GM19455 (cell line): ENCODE measurements at regions not wholly inside any gene's neighbourhood (a gene's known extent, or its start where the extent isn't known, plus 50 kb on each side); places are given as distances from the start of the nearest gene placed in this dataset.
"Not testable (repeated sequence)": the region's sequence is repeated elsewhere in the genome, so short reads cannot be mapped to it uniquely, and the experiment has no call there.

ENCODE experiments used
- ATAC-seq: cut with Tn5 transposase; IDR thresholded peaks from one replicate; pipeline ENCODE4 v1.9.1; 2021; ENCODE audit not compliant: unreplicated experiment

- ATAC-seq = no peak
Measured at GRCh38 chr3:158882445-158882844, 80.6 kb downstream of the MFSD1 start.

GRCh38 chr3:158896729-158897128, 94.9 kb downstream of the MFSD1 start:
- no peak for ATAC-seq

- ATAC-seq = no peak
Measured at GRCh38 chr3:158906749-158907148, 104.9 kb downstream of the MFSD1 start.

GRCh38 chr3:158908187-158908734, 106.4 kb downstream of the MFSD1 start:
- no peak for ATAC-seq

GRCh38 chr3:158909870-158910269, 108.0 kb downstream of the MFSD1 start:
- ATAC-seq = no peak

- ATAC-seq = no peak
Measured at GRCh38 chr3:158911586-158911985, 109.7 kb downstream of the MFSD1 start.

- ATAC-seq = no peak
Measured at GRCh38 chr3:158912188-158912587, 110.3 kb downstream of the MFSD1 start.

GRCh38 chr3:158912621-158913020, 110.8 kb downstream of the MFSD1 start:
- no peak for ATAC-seq

- no peak for ATAC-seq
Measured at GRCh38 chr3:158916111-158916510, 114.3 kb downstream of the MFSD1 start.

- ATAC-seq = peak; percentile 66
Measured at GRCh38 chr3:158918008-158918407, 116.2 kb downstream of the MFSD1 start.

- ATAC-seq = no peak
Measured at GRCh38 chr3:158918451-158918850, 116.6 kb downstream of the MFSD1 start.

GRCh38 chr3:158920371-158920770, 118.5 kb downstream of the MFSD1 start:
- no peak for ATAC-seq

- ATAC-seq = no peak
Measured at GRCh38 chr3:158925021-158925420, 123.2 kb downstream of the MFSD1 start.

- no peak for ATAC-seq
Measured at GRCh38 chr3:158925828-158926494, 124.1 kb downstream of the MFSD1 start.

- ATAC-seq = no peak
Measured at GRCh38 chr3:158935846-158936245, 134.0 kb downstream of the MFSD1 start.

GRCh38 chr3:158936530-158937113, 134.8 kb downstream of the MFSD1 start:
- no peak for ATAC-seq

GRCh38 chr3:158950178-158950901, 148.5 kb downstream of the MFSD1 start:
- ATAC-seq = no peak

- ATAC-seq = no peak
Measured at GRCh38 chr3:158953131-158953530, 151.3 kb downstream of the MFSD1 start.

- ATAC-seq = no peak
Measured at GRCh38 chr3:158954420-158954819, 152.6 kb downstream of the MFSD1 start.

- ATAC-seq = not testable (repeated sequence)
Measured at GRCh38 chr3:158957777-158958176, 155.9 kb downstream of the MFSD1 start.

- no peak for ATAC-seq
Measured at GRCh38 chr3:158958873-158959272, 157.0 kb downstream of the MFSD1 start.

- ATAC-seq = no peak
Measured at GRCh38 chr3:158961471-158961870, 159.6 kb downstream of the MFSD1 start.
